Spleen (tissue), 7 donors: ENCODE measurements at regions not wholly inside any gene's neighbourhood (a gene's known extent, or its start where the extent isn't known, plus 50 kb on each side); places are given as distances from the start of the nearest gene placed in this dataset.

Experiments
- CTCF ChIP-seq, 11 experiments: fragments of 200-600 bp in 7 of 11; fragments of 450-650 bp in 4 of 11; sonication (generic) in 4 of 11; IDR thresholded peaks in 8 of 11; conservative IDR thresholded peaks in 3 of 11; 1 replicate in 7 of 11; 2 replicates in 4 of 11; pipeline versions ENCODE4 v1.4.0 to v1.8.0; 2016 to 2021; ENCODE audit warnings: antibody characterized with exemption in 11 of 11, inconsistent platforms in 4 of 11, mild to moderate bottlenecking in 1 of 11
- POLR2A ChIP-seq, 3 donors: fragments of 450-650 bp; IDR thresholded peaks; one replicate each; pipeline ENCODE4 v1.5.1; 2017; ENCODE audit warnings: antibody characterized with exemption in 3 of 3, mild to moderate bottlenecking in 1 of 3
- POLR2AphosphoS5 ChIP-seq, 3 donors: sonication (generic); formaldehyde crosslinking; IDR thresholded peaks; one replicate each; pipeline ENCODE4 v1.5.1; 2017; ENCODE audit warnings: antibody characterized with exemption in 3 of 3
- donor health status: DM: no; HTN: no; CAD: no; lungs with moderate emphysema.
- donor health status: DM: no; HTN: no; CAD: no.
- donor health status: DM: no; HTN: no; CAD: no.

GRCh38 chrX:40468033-40468846, 112.5 kb upstream of the ATP6AP2 start:
- peak in 9 of 11 experiments; percentile 21 to 48 (median 37) for TF ChIP-seq CTCF (IDR thresholded peaks at IDR 0.05 in 8 of 11, conservative IDR thresholded peaks at IDR 0.05 in 3 of 11)
- no peak for TF ChIP-seq POLR2AphosphoS5 (IDR thresholded peaks at IDR 0.05)
- TF ChIP-seq POLR2A (IDR thresholded peaks at IDR 0.05): no peak
